Nephron (organoid): ENCODE measurements at regions not wholly inside any gene's neighbourhood (a gene's known extent, or its start where the extent isn't known, plus 50 kb on each side); places are given as distances from the start of the nearest gene placed in this dataset.

Source experiments
- H3K27ac Mint-ChIP-seq, 3 experiments: 2 replicates each; pipeline ENCODE4 v1.8.0; 2020; ENCODE audit warnings: mixed read lengths in 3 of 3, mild to moderate bottlenecking in 2 of 3, moderate library complexity in 1 of 3
- H3K27me3 Mint-ChIP-seq: 2 replicates; pipeline ENCODE4 v1.8.0; 2021; ENCODE audit warnings: low read depth, mild to moderate bottlenecking, moderate library complexity, mixed read lengths
- H3K36me3 Mint-ChIP-seq: 2 replicates; pipeline ENCODE4 v1.8.0; 2020; ENCODE audit warnings: low read depth, mixed read lengths
- H3K4me1 Mint-ChIP-seq: 2 replicates; pipeline ENCODE4 v1.8.0; 2020; ENCODE audit warnings: mixed read lengths
- H3K4me3 Mint-ChIP-seq, 3 experiments: 2 replicates each; pipeline ENCODE4 v1.8.0; 2020; ENCODE audit warnings: mild to moderate bottlenecking in 3 of 3, mixed read lengths in 3 of 3, moderate library complexity in 2 of 3
- H3K9me3 Mint-ChIP-seq: 2 replicates; pipeline ENCODE4 v1.8.0; 2020; ENCODE audit warnings: mixed read lengths
- CTCF ChIP-seq, 3 experiments: fragments of 200-600 bp; sonication (generic); IDR thresholded peaks; one replicate each; pipeline ENCODE4 v1.5.0; 2021; ENCODE audit warnings: antibody characterized with exemption in 3 of 3; ENCODE audit not compliant: unreplicated experiment in 3 of 3

GRCh38 chr4:174170906-174171305 is 112.6 kb downstream of the FBXO8 start:
- no peak for TF ChIP-seq CTCF (IDR thresholded peaks at IDR 0.05; ENCODE audit: unreplicated experiment in 3 of 3)
- Mint-ChIP-seq H3K4me3 (no peak overlapping the region), H3K9me3 (no peaks in the 10 kb centered on the region)

GRCh38 chr4:174170091-174170490 is 113.4 kb downstream of the FBXO8 start:
- Mint-ChIP-seq H3K4me3 (no peak overlapping the region), H3K4me1 (peaks cover 4% of the 10 kb centered on the region), H3K9me3 (no peaks in the 10 kb centered on the region), H3K27me3 (peaks cover 6% of the 10 kb centered on the region), H3K27ac (no peak overlapping the region), H3K36me3 (no peaks in the 10 kb centered on the region)
- no peak for TF ChIP-seq CTCF (IDR thresholded peaks at IDR 0.05; ENCODE audit: unreplicated experiment in 3 of 3)

More at GRCh38 chr4:174170906-174171305, 112.6 kb downstream of the FBXO8 start:
- peaks cover 4% of the 10 kb centered on the region for H3K4me1 Mint-ChIP-seq
- H3K27me3 Mint-ChIP-seq: peaks cover 9% of the 10 kb centered on the region
- no peaks in the 10 kb centered on the region for H3K36me3 Mint-ChIP-seq
- no peak overlapping the region for H3K27ac Mint-ChIP-seq

- no peak for TF ChIP-seq CTCF (IDR thresholded peaks at IDR 0.05; ENCODE audit: unreplicated experiment in 3 of 3)
- Mint-ChIP-seq H3K4me1 (peaks cover 14% of the 10 kb centered on the region), H3K36me3 (no peaks in the 10 kb centered on the region), H3K27me3 (peaks cover 39% of the 10 kb centered on the region), H3K9me3 (no peaks in the 10 kb centered on the region), H3K4me3 (no peak overlapping the region), H3K27ac (no peak overlapping the region)
Measured at GRCh38 chr4:174157106-174157607, 126.3 kb downstream of the FBXO8 start.

GRCh38 chr4:174156239-174156826 is 127.1 kb downstream of the FBXO8 start:
- H3K27ac Mint-ChIP-seq: no peak overlapping the region
- H3K27me3 Mint-ChIP-seq: peaks cover 39% of the 10 kb centered on the region
- TF ChIP-seq CTCF (IDR thresholded peaks at IDR 0.05; ENCODE audit: unreplicated experiment in 3 of 3): peak; percentile 72 to 75 (median 72)
- H3K4me1 Mint-ChIP-seq: peaks cover 14% of the 10 kb centered on the region
- H3K9me3 Mint-ChIP-seq: no peaks in the 10 kb centered on the region
- H3K4me3 Mint-ChIP-seq: no peak overlapping the region
- no peaks in the 10 kb centered on the region for H3K36me3 Mint-ChIP-seq

- H3K4me3 Mint-ChIP-seq: no peak overlapping the region
- no peak overlapping the region for H3K27ac Mint-ChIP-seq
- peaks cover 14% of the 10 kb centered on the region for H3K4me1 Mint-ChIP-seq
- no peaks in the 10 kb centered on the region for H3K9me3 Mint-ChIP-seq
- no peak for TF ChIP-seq CTCF (IDR thresholded peaks at IDR 0.05; ENCODE audit: unreplicated experiment in 3 of 3)
- H3K36me3 Mint-ChIP-seq: no peaks in the 10 kb centered on the region
- H3K27me3 Mint-ChIP-seq: peaks cover 31% of the 10 kb centered on the region
Measured at GRCh38 chr4:174154215-174154854, 129.1 kb downstream of the FBXO8 start.
